ENCODE measurements at regions not wholly inside any gene's neighbourhood (a gene's known extent, or its start where the extent isn't known, plus 50 kb on each side); places are given as distances from the start of the nearest gene placed in this dataset.
"Not testable (repeated sequence)": the region's sequence is repeated elsewhere in the genome, so short reads cannot be mapped to it uniquely, and the experiment has no call there.

- not testable (repeated sequence) for H3K4me3 ChIP-seq (replicated peaks; ENCODE audit: low read depth, low read length); DNase-seq (ENCODE audit: extremely low read depth, insufficient read length); H3K27me3 ChIP-seq (replicated peaks; ENCODE audit: control insufficient read depth, insufficient read depth, low read length); H3K36me3 ChIP-seq (ENCODE audit: control insufficient read depth, insufficient read depth, low read length)
Measured at GRCh38 chr21:31819692-31820091, 53.1 kb upstream of the HUNK start.

- not testable (repeated sequence) for H3K36me3 ChIP-seq (ENCODE audit: control insufficient read depth, insufficient read depth, low read length); H3K4me3 ChIP-seq (replicated peaks; ENCODE audit: low read depth, low read length); DNase-seq (ENCODE audit: extremely low read depth, insufficient read length); H3K27me3 ChIP-seq (replicated peaks; ENCODE audit: control insufficient read depth, insufficient read depth, low read length)
Measured at GRCh38 chr21:31814356-31814755, 58.5 kb upstream of the HUNK start.

- TF ChIP-seq CTCF (IDR thresholded peaks at IDR 0.05; ENCODE audit: insufficient read depth, low read length, poor library complexity, severe bottlenecking) = no peak
- no peak for DNase-seq (ENCODE audit: extremely low read depth, insufficient read length)
- no peaks in the 10 kb centered on the region for H3K36me3 ChIP-seq (ENCODE audit: control insufficient read depth, insufficient read depth, low read length)
- H3K27me3 ChIP-seq (replicated peaks; ENCODE audit: control insufficient read depth, insufficient read depth, low read length) = no peaks in the 10 kb centered on the region
- no peak overlapping the region for H3K4me3 ChIP-seq (replicated peaks; ENCODE audit: low read depth, low read length)
Measured at GRCh38 chr21:31813862-31814261, 59.0 kb upstream of the HUNK start.

- Histone ChIP-seq H3K36me3 (ENCODE audit: control insufficient read depth, insufficient read depth, low read length) (no peaks in the 10 kb centered on the region), H3K4me3 (replicated peaks; ENCODE audit: low read depth, low read length) (no peak overlapping the region), H3K27me3 (replicated peaks; ENCODE audit: control insufficient read depth, insufficient read depth, low read length) (no peaks in the 10 kb centered on the region; the same call in none of the 2 replicates)
- DNase-seq (ENCODE audit: extremely low read depth, insufficient read length) = no peak
- TF ChIP-seq CTCF (IDR thresholded peaks at IDR 0.05; ENCODE audit: insufficient read depth, low read length, poor library complexity, severe bottlenecking) = no peak
Measured at GRCh38 chr21:31804008-31804394, 68.8 kb upstream of the HUNK start.

- Histone ChIP-seq H3K36me3 (ENCODE audit: control insufficient read depth, insufficient read depth, low read length) (no peaks in the 10 kb centered on the region), H3K4me3 (replicated peaks; ENCODE audit: low read depth, low read length) (no peak overlapping the region), H3K27me3 (replicated peaks; ENCODE audit: control insufficient read depth, insufficient read depth, low read length) (no peaks in the 10 kb centered on the region; the same call in none of the 2 replicates)
- TF ChIP-seq CTCF (IDR thresholded peaks at IDR 0.05; ENCODE audit: insufficient read depth, low read length, poor library complexity, severe bottlenecking) = no peak
- no peak for DNase-seq (ENCODE audit: extremely low read depth, insufficient read length)
Measured at GRCh38 chr21:31803039-31804007, 69.5 kb upstream of the HUNK start.

GRCh38 chr21:31802331-31802730, 70.4 kb upstream of the SCAF4 start:
- Histone ChIP-seq H3K4me3 (replicated peaks; ENCODE audit: low read depth, low read length) (no peak overlapping the region), H3K27me3 (replicated peaks; ENCODE audit: control insufficient read depth, insufficient read depth, low read length) (no peaks in the 10 kb centered on the region; the same call in none of the 2 replicates), H3K36me3 (ENCODE audit: control insufficient read depth, insufficient read depth, low read length) (no peaks in the 10 kb centered on the region)
- no peak for TF ChIP-seq CTCF (IDR thresholded peaks at IDR 0.05; ENCODE audit: insufficient read depth, low read length, poor library complexity, severe bottlenecking)
- no peak for DNase-seq (ENCODE audit: extremely low read depth, insufficient read length)
